A549 (cell line): ENCODE measurements at regions not wholly inside any gene's neighbourhood (a gene's known extent, or its start where the extent isn't known, plus 50 kb on each side); places are given as distances from the start of the nearest gene placed in this dataset.

Source experiments
- ATAC-seq, 2 experiments: fragments of 200-7000 bp in 1 of 2; fragments of >200 bp in 1 of 2; cut with Nextera tagmentation in 1 of 2; cut with Tn5 transposase in 1 of 2; 3 replicates each; pipeline versions ENCODE4 v1.8.0 to v1.9.1; 2018 to 2020; ENCODE audit warnings: mild to moderate bottlenecking in 1 of 2, moderate library complexity in 1 of 2
- CTCF ChIA-PET: fragments of 300-600 bp; sonication (Branson Sonifier 250); formaldehyde crosslinking; extraction: SDS; loops from one replicate; lab custom pipeline; 2021; ENCODE audit warnings: antibody characterized with exemption, inconsistent platforms; lab: Yijun Ruan, JAX
- POLR2A ChIA-PET: fragments of 350-600 bp; formaldehyde crosslinking; extraction: SDS; loops from one replicate; lab custom pipeline; 2021; ENCODE audit warnings: antibody characterized with exemption, inconsistent platforms; lab: Yijun Ruan, JAX
- DNase-seq, 2 experiments: peaks; one replicate each; pipeline versions ENCODE4 v3.0.0 to v3.0.0-alpha.2; 2011 to 2016; ENCODE audit warnings: low read depth in 1 of 2, low spot score in 1 of 2
- FAIRE-seq: peaks from 2 replicates; lab custom pipeline; 2011; peaks lifted over from hg19 to GRCh38; lab: Jason Lieb, UNC
- H3K27ac ChIP-seq, 2 experiments: fragments of >200 bp; sonication (Bioruptor Twin); formaldehyde crosslinking; 3 replicates each; pipeline ENCODE4 v1.5.1; 2016 to 2017
- H3K4me1 ChIP-seq: fragments of >200 bp; sonication (Bioruptor Twin); formaldehyde crosslinking; 3 replicates; pipeline ENCODE4 v1.6.1; 2016
- H3K4me2 ChIP-seq: fragments of >200 bp; sonication (Bioruptor Twin); formaldehyde crosslinking; 3 replicates; pipeline ENCODE4 v1.6.1; 2016
- H3K4me3 ChIP-seq: fragments of >200 bp; sonication (Bioruptor Twin); formaldehyde crosslinking; 3 replicates; pipeline ENCODE4 v1.5.1; 2016
- H3K9me3 ChIP-seq: fragments of >200 bp; sonication (Bioruptor Twin); formaldehyde crosslinking; 3 replicates; pipeline ENCODE4 v1.6.1; 2016
- BHLHE40 ChIP-seq: IDR thresholded peaks from 2 replicates; pipeline ENCODE4 v1.6.1; 2012; ENCODE audit warnings: low read depth, low read length, inconsistent platforms
- EP300 ChIP-seq, 2 experiments: fragments of >200 bp; sonication (Bioruptor Twin); formaldehyde crosslinking; IDR thresholded peaks; 2 replicates in 1 of 2; 3 replicates in 1 of 2; pipeline ENCODE4 v1.6.1; 2016 to 2017
- FOSB ChIP-seq: fragments of 250-450 bp; sonication (Bioruptor Pico); IDR thresholded peaks from 2 replicates; pipeline ENCODE4 v1.5.0; 2020; ENCODE audit warnings: mild to moderate bottlenecking, moderate library complexity
- FOSL2 ChIP-seq, 2 experiments: fragments of 450-650 bp in 1 of 2; fragments of >200 bp in 1 of 2; sonication (Bioruptor Twin) in 1 of 2; formaldehyde crosslinking; IDR thresholded peaks; 2 replicates each; pipeline versions ENCODE4 v1.5.0 to v1.6.1; 2016 to 2020; ENCODE audit warnings: mild to moderate bottlenecking in 1 of 2, moderate library complexity in 1 of 2
- HEYL ChIP-seq: fragments of 250-450 bp; sonication (Bioruptor Pico); IDR thresholded peaks from 2 replicates; pipeline ENCODE4 v1.8.0; 2021; ENCODE audit warnings: mild to moderate bottlenecking, moderate library complexity
- HOXA7 ChIP-seq: fragments of 250-450 bp; sonication (Bioruptor Pico); IDR thresholded peaks from 2 replicates; pipeline ENCODE4 v1.5.0; 2020; ENCODE audit warnings: mild to moderate bottlenecking, moderate library complexity
- JUN ChIP-seq, 2 experiments: fragments of >200 bp; sonication (Bioruptor Twin); formaldehyde crosslinking; IDR thresholded peaks; 2 replicates in 1 of 2; 3 replicates in 1 of 2; pipeline ENCODE4 v1.6.1; 2016 to 2017
- MAFK ChIP-seq: fragments of 450-650 bp; IDR thresholded peaks from 2 replicates; pipeline ENCODE4 v1.6.1; 2014; ENCODE audit not compliant: partially characterized antibody
- MYC ChIP-seq: IDR thresholded peaks from 2 replicates; pipeline ENCODE4 v1.6.1; 2012; ENCODE audit warnings: mild to moderate bottlenecking, inconsistent platforms, low read length, improper control_type of control experiment, borderline replicate concordance
- NFE2L2 ChIP-seq: fragments of 150-350 bp; conservative IDR thresholded peaks from 2 replicates; pipeline ENCODE4 v1.6.1; 2014; ENCODE audit warnings: low read length
- NPAS2 ChIP-seq: fragments of 250-450 bp; sonication (Bioruptor Pico); IDR thresholded peaks from 2 replicates; pipeline ENCODE4 v1.8.0; 2022; ENCODE audit warnings: mild to moderate bottlenecking, moderate library complexity, borderline replicate concordance
- RAD21 ChIP-seq, 2 experiments: fragments of >200 bp in 1 of 2; sonication (Bioruptor Twin) in 1 of 2; formaldehyde crosslinking in 1 of 2; IDR thresholded peaks in 1 of 2; conservative IDR thresholded peaks in 1 of 2; 2 replicates in 1 of 2; 3 replicates in 1 of 2; pipeline ENCODE4 v1.6.1; 2012 to 2018; ENCODE audit warnings: inconsistent platforms in 1 of 2
- RFX5 ChIP-seq: fragments of 450-650 bp; IDR thresholded peaks from 2 replicates; pipeline ENCODE4 v1.7.1; 2014; ENCODE audit warnings: antibody characterized with exemption, mild to moderate bottlenecking, moderate library complexity
- ZNF302 ChIP-seq: fragments of 250-450 bp; sonication (Bioruptor Pico); IDR thresholded peaks from 2 replicates; pipeline ENCODE4 v1.9.0; 2021; ENCODE audit warnings: inconsistent platforms, mild to moderate bottlenecking, moderate library complexity
- WGBS: methylation state at CpG from one replicate; pipeline ENCODE4 v1.1.6; 2017; ENCODE audit errors: missing lambda C conversion rate; 5-methylcytosine and 5-hydroxymethylcytosine counted together
- TF ChIP-seq, protein P1 (sequence below): fragments of >200 bp; sonication (Bioruptor Twin); formaldehyde crosslinking; IDR thresholded peaks from 2 replicates; pipeline ENCODE4 v1.6.1; 2016
- TF ChIP-seq, protein P2 (sequence below): fragments of >200 bp; sonication (Bioruptor Twin); formaldehyde crosslinking; IDR thresholded peaks from 3 replicates; pipeline ENCODE4 v1.5.1; 2016

DNA sequence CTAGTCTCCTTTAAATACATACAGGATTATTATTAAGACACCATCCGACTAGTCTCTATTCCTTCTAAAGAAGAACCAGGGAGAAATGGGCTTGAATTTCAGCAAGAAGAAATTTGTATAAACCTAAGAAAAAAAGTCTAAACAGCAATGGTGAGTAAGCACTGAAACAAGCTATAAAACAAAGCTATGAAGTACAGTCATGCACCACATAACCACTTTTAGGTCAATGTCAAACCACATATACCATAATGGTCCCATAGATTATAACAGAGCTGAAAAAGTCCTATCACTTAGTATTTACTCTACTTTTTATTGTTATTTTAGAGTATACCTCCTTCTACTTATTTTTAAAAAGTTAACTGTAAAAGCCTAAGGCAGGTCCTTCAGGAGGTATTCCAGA, 102.0 kb upstream of the NFIB start:
- POLR2A ChIA-PET: no interaction called here
- ATAC-seq (no peak), DNase-seq (no peak), FAIRE-seq (no peak)
- Histone ChIP-seq H3K27ac (no peak overlapping the region), H3K4me3 (no peak overlapping the region), H3K4me1 (no peaks in the 10 kb centered on the region), H3K9me3 (no peaks in the 10 kb centered on the region), H3K4me2 (no peak overlapping the region)
- CTCF ChIA-PET: interaction anchor here (1.0 to 2.6 kb wide), 7 partner anchors 12 to 1326 kb away, joined by 3 to 10 read pairs (median 5); no protein-coding TSS in a partner anchor
- TF ChIP-seq NFE2L2 (no peak), FOSB (CRISPR knock-in tag) (no peak), NPAS2 (CRISPR knock-in tag) (no peak), MYC (no peak)
- WGBS: 88% methylated on average over 1 of the region's 1 CpG

DNA sequence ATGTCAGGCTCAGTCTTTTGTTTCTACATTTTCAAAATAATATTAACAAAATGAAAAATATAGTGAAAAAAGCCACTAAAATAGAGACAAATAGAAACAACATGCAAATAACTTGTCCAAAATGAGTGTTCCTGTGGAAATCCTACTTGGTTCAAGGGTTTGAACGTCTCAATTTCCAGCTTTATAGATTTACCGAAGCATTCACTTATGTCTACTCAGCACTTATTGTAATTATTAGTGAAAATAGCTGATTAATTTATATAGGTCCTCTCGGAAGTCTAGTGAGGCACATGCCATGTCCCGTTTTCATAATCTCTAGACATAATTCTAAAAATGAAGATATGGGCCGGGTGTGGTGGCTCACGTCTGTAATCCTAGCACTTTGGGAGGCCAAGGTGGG, 99.9 kb upstream of the NFIB start:
- Histone ChIP-seq H3K4me1 (no peaks in the 10 kb centered on the region), H3K9me3 (no peaks in the 10 kb centered on the region), H3K4me3 (no peak overlapping the region), H3K27ac (no peak overlapping the region), H3K4me2 (no peak overlapping the region)
- TF ChIP-seq MAFK: peak; percentile 89
- TF ChIP-seq, protein P1, sequence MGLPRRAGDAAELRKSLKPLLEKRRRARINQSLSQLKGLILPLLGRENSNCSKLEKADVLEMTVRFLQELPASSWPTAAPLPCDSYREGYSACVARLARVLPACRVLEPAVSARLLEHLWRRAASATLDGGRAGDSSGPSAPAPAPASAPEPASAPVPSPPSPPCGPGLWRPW: no peak
- ChIA-PET CTCF (interaction anchor here (1.0 to 2.6 kb wide), 5 partner anchors 10 to 61 kb away, joined by 3 to 10 read pairs (median 6); no protein-coding TSS in a partner anchor), POLR2A (no interaction called here)
- 76% methylated on average over 6 of the region's 6 CpGs for WGBS
- FAIRE-seq: no peak
- no peak for ATAC-seq
- DNase-seq: no peak

DNA sequence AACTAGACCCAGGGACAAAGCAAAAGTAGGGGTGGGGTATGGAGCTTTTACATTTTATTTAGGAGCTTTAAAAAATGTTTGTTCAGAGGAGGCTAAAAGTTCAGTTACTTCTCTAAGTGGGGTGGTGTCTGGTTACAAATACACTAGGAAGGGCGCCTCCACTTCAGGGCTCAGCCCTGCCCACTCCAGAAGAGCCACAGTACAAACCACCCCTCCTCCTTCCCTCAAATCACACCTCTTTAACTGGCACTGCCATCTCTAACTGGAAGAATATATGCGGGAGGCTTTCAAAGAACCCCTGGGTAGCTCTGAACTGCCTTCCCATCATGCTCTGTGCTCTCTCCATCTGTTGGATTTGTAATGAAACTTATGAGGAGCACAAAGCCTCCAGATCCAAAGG, 98.8 kb upstream of the NFIB start:
- CTCF ChIA-PET: interaction anchor here (0.6 to 2.0 kb wide), 6 partner anchors 14 to 714 kb away, joined by 3 to 10 read pairs (median 6); no protein-coding TSS in a partner anchor
- H3K4me2 ChIP-seq: no peak overlapping the region
- POLR2A ChIA-PET: no interaction called here
- WGBS: 81% methylated on average over 2 of the region's 2 CpGs
- H3K27ac ChIP-seq: no peak overlapping the region
- ATAC-seq: no peak
- no peak overlapping the region for H3K4me3 ChIP-seq
- no peaks in the 10 kb centered on the region for H3K9me3 ChIP-seq
- TF ChIP-seq, protein P1: no peak
- TF ChIP-seq EP300 (IDR thresholded peaks at IDR 0.05): no peak
- TF ChIP-seq RFX5: no peak
- TF ChIP-seq ZNF302: no peak
- TF ChIP-seq HOXA7 (CRISPR knock-in tag): no peak
- no peak for DNase-seq
- FAIRE-seq: no peak
- H3K4me1 ChIP-seq: no peaks in the 10 kb centered on the region

DNA sequence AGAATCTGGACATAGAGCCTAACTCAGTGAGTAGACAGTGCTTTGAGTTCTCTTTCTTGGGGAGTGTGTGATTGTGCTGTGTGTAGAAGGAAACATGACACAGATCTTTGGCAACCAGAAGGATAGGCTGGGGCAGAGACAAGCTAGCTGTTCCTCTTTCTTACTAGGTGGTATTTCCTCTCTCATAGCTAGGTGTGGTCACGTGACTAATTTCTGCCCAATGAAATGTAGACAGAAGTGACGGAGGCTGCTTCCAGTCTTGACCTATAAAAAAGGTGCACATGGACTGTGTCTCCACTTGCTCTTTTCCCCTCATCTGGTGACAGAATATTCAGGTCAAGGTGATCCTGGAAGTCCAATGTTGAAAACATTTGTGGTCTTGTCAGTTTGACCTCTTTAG, 92.5 kb upstream of the NFIB start:
- Histone ChIP-seq H3K4me3 (no peak overlapping the region), H3K4me1 (no peaks in the 10 kb centered on the region), H3K4me2 (no peak overlapping the region)
- no peak for ATAC-seq
- FAIRE-seq: no peak
- TF ChIP-seq, protein P2, sequence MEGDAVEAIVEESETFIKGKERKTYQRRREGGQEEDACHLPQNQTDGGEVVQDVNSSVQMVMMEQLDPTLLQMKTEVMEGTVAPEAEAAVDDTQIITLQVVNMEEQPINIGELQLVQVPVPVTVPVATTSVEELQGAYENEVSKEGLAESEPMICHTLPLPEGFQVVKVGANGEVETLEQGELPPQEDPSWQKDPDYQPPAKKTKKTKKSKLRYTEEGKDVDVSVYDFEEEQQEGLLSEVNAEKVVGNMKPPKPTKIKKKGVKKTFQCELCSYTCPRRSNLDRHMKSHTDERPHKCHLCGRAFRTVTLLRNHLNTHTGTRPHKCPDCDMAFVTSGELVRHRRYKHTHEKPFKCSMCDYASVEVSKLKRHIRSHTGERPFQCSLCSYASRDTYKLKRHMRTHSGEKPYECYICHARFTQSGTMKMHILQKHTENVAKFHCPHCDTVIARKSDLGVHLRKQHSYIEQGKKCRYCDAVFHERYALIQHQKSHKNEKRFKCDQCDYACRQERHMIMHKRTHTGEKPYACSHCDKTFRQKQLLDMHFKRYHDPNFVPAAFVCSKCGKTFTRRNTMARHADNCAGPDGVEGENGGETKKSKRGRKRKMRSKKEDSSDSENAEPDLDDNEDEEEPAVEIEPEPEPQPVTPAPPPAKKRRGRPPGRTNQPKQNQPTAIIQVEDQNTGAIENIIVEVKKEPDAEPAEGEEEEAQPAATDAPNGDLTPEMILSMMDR: no peak
- no peak for TF ChIP-seq HEYL
- TF ChIP-seq RAD21 (conservative IDR thresholded peaks at IDR 0.05 in 1 of 2, IDR thresholded peaks at IDR 0.05 in 1 of 2): no peak
- no peak for TF ChIP-seq FOSL2 (IDR thresholded peaks at IDR 0.05)
- TF ChIP-seq FOSL2 (CRISPR knock-in tag; IDR thresholded peaks at IDR 0.05): no peak
- TF ChIP-seq JUN (IDR thresholded peaks at IDR 0.05): no peak
- no peak for TF ChIP-seq NFE2L2
- TF ChIP-seq BHLHE40: no peak
- TF ChIP-seq, all 56 proteins: peak for 0
- no peak for DNase-seq
- Histone ChIP-seq H3K27ac (no peak overlapping the region), H3K9me3 (no peaks in the 10 kb centered on the region)
- 71% methylated on average over 2 of the region's 2 CpGs for WGBS
- ChIA-PET CTCF (interaction anchor here (2.1 kb wide), 1 partner anchor 21 kb away, joined by 12 read pairs; no protein-coding TSS in a partner anchor), POLR2A (no interaction called here)
